Kidney epithelial cell (primary cell): ENCODE measurements at regions not wholly inside any gene's neighbourhood (a gene's known extent, or its start where the extent isn't known, plus 50 kb on each side); places are given as distances from the start of the nearest gene placed in this dataset.

Experiments used
- DNase-seq: peaks from one replicate; pipeline ENCODE4 v3.0.0-alpha.2; 2010; ENCODE audit warnings: low read depth
- H3K27me3 ChIP-seq: 2 replicates; pipeline ENCODE4 v1.6.0; 2011; ENCODE audit warnings: low read length; ENCODE audit not compliant: control insufficient read depth, insufficient read depth
- H3K36me3 ChIP-seq: 2 replicates; pipeline ENCODE4 v1.5.1; 2011; ENCODE audit warnings: low read length; ENCODE audit not compliant: control insufficient read depth, insufficient read depth
- H3K4me3 ChIP-seq: 2 replicates; pipeline ENCODE4 v1.5.1; 2011; ENCODE audit warnings: low read depth, mild to moderate bottlenecking, control low read depth, low read length
- CTCF ChIP-seq: IDR thresholded peaks from 2 replicates; pipeline ENCODE4 v1.5.1; 2011; ENCODE audit warnings: mild to moderate bottlenecking, moderate library complexity, low read length, control low read depth, inconsistent platforms; ENCODE audit not compliant: insufficient read depth, poor library complexity, severe bottlenecking

- no peak for DNase-seq
Measured at GRCh38 chr21:38875694-38876492, 70.2 kb downstream of the ETS2 start.

More at GRCh38 chr21:38875694-38876492, 70.2 kb downstream of the ETS2 start:
- H3K36me3 ChIP-seq, result no peaks in the 10 kb centered on the region
- no peak for TF ChIP-seq CTCF
- no peaks in the 10 kb centered on the region for H3K27me3 ChIP-seq
- no peak overlapping the region for H3K4me3 ChIP-seq
